Hepatocyte (in vitro differentiated cells): ENCODE measurements at regions not wholly inside any gene's neighbourhood (a gene's known extent, or its start where the extent isn't known, plus 50 kb on each side); places are given as distances from the start of the nearest gene placed in this dataset.

Source experiments
- DNase-seq: peaks from one replicate; pipeline ENCODE4 v3.0.0-alpha.2; 2016; ENCODE audit warnings: low spot score
- H2AFZ ChIP-seq: fragments of 200-600 bp; sonication (generic); 2 replicates; pipeline ENCODE4 v1.6.0; 2016; ENCODE audit warnings: antibody characterized with exemption, mild to moderate bottlenecking
- H3K27ac ChIP-seq: fragments of 200-600 bp; sonication (generic); 2 replicates; pipeline ENCODE4 v1.5.1; 2016; ENCODE audit warnings: mild to moderate bottlenecking
- H3K27me3 ChIP-seq: fragments of 200-600 bp; sonication (generic); 2 replicates; pipeline ENCODE4 v1.6.1; 2016
- H3K36me3 ChIP-seq: fragments of 200-600 bp; sonication (generic); replicated peaks from 2 replicates; pipeline ENCODE4 v1.5.1; 2016; ENCODE audit warnings: low read depth; ENCODE audit not compliant: insufficient read depth
- H3K4me1 ChIP-seq: fragments of 200-600 bp; sonication (generic); 2 replicates; pipeline ENCODE4 v1.5.1; 2016; ENCODE audit warnings: mild to moderate bottlenecking, moderate library complexity; ENCODE audit not compliant: insufficient read depth
- H3K4me2 ChIP-seq: fragments of 200-600 bp; sonication (generic); 2 replicates; pipeline ENCODE4 v1.6.0; 2016
- H3K4me3 ChIP-seq: fragments of 200-600 bp; sonication (generic); 2 replicates; pipeline ENCODE4 v1.5.1; 2016; ENCODE audit warnings: mild to moderate bottlenecking
- H3K79me2 ChIP-seq: fragments of 200-600 bp; sonication (generic); 2 replicates; pipeline ENCODE4 v1.6.0; 2017; ENCODE audit warnings: mild to moderate bottlenecking
- H3K9me2 ChIP-seq: fragments of 200-600 bp; sonication (generic); replicated peaks from 2 replicates; pipeline ENCODE4 v1.6.0; 2017; ENCODE audit warnings: mild to moderate bottlenecking; ENCODE audit not compliant: insufficient read depth
- H3K9me3 ChIP-seq: fragments of 200-600 bp; sonication (generic); 2 replicates; pipeline ENCODE4 v1.5.1; 2016; ENCODE audit warnings: low read depth, mild to moderate bottlenecking
- H4K20me1 ChIP-seq: fragments of 200-600 bp; sonication (generic); 2 replicates; pipeline ENCODE4 v1.6.0; 2016; ENCODE audit warnings: mild to moderate bottlenecking; ENCODE audit not compliant: insufficient read depth, poor library complexity, severe bottlenecking
- EZH2 ChIP-seq: fragments of 200-600 bp; sonication (generic); IDR thresholded peaks from 2 replicates; pipeline ENCODE4 v1.6.1; 2016; ENCODE audit warnings: antibody characterized with exemption, mild to moderate bottlenecking, borderline replicate concordance
- EZH2phosphoT487 ChIP-seq: fragments of 200-600 bp; sonication (generic); IDR thresholded peaks from one replicate; pipeline ENCODE4 v1.6.1; 2018; ENCODE audit warnings: antibody characterized with exemption, mild to moderate bottlenecking, low read depth, moderate library complexity; ENCODE audit not compliant: unreplicated experiment, severe bottlenecking
- WGBS: methylation state at CpG from one replicate; pipeline ENCODE4 v1.1.6; 2016; ENCODE audit warnings: low lambda C conversion rate; ENCODE audit errors: missing lambda C conversion rate; 5-methylcytosine and 5-hydroxymethylcytosine counted together
- TF ChIP-seq, protein P1 (sequence below): fragments of 200-600 bp; sonication (generic); IDR thresholded peaks from 2 replicates; pipeline ENCODE4 v1.5.1; 2016; ENCODE audit warnings: antibody characterized with exemption, mild to moderate bottlenecking; ENCODE audit not compliant: poor library complexity

DNA sequence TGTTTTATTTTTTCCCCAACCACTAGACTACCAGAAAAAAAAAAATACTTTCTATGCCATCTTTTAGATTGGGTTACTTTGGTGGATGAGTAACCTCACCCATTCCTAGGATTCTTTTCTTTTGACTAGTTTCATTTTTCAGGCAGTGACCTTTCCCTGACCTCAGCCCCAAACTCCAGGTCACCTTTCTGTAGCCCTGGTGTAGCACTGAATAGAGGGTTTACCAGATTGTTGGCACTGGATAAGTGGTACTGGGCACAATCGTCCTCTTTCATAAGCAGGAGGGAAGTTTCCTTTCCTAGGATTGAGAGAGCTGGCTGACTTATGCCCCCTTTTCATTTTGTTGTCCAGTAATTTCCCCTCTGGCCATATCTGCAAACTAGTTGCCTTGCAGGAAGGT is 169.4 kb upstream of the TMEM161B start:
- H3K36me3 ChIP-seq, result no peaks in the 10 kb centered on the region
- 95% methylated on average over 1 of the region's 1 CpG for WGBS
- H2AFZ ChIP-seq, result no peak overlapping the region
- H3K4me2 ChIP-seq, result no peak overlapping the region
- no peak overlapping the region for H3K27ac ChIP-seq
- H3K9me2 ChIP-seq, result no peaks in the 10 kb centered on the region
- no peaks in the 10 kb centered on the region for H3K27me3 ChIP-seq
- H3K79me2 ChIP-seq, result no peaks in the 10 kb centered on the region
- no peaks in the 10 kb centered on the region for H3K9me3 ChIP-seq
- TF ChIP-seq EZH2phosphoT487 (no peak), EZH2 (no peak)
- TF ChIP-seq, protein P1, sequence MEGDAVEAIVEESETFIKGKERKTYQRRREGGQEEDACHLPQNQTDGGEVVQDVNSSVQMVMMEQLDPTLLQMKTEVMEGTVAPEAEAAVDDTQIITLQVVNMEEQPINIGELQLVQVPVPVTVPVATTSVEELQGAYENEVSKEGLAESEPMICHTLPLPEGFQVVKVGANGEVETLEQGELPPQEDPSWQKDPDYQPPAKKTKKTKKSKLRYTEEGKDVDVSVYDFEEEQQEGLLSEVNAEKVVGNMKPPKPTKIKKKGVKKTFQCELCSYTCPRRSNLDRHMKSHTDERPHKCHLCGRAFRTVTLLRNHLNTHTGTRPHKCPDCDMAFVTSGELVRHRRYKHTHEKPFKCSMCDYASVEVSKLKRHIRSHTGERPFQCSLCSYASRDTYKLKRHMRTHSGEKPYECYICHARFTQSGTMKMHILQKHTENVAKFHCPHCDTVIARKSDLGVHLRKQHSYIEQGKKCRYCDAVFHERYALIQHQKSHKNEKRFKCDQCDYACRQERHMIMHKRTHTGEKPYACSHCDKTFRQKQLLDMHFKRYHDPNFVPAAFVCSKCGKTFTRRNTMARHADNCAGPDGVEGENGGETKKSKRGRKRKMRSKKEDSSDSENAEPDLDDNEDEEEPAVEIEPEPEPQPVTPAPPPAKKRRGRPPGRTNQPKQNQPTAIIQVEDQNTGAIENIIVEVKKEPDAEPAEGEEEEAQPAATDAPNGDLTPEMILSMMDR, result no peak
- DNase-seq, result no peak
- no peak overlapping the region for H3K4me3 ChIP-seq
- H3K4me1 ChIP-seq, result no peaks in the 10 kb centered on the region
- no peaks in the 10 kb centered on the region for H4K20me1 ChIP-seq

DNA sequence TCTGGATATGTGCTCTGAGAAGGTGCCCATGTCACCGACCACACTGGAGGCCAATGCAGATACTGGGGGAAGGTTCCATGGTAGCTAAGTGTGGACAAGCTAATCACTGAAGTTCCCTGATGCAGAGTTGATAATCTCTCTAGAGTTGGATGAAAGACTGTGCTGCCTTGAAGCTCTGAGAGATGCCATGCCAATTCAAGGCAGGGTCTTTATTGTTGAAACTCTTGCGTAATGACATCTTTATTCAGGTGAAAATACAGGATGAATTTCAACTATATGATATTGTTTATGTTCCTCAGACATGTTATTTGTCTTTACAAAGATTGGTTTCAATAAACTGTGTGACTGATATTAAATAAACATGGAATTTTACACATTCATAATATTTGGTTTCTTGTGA is 167.6 kb upstream of the TMEM161B start:
- 98% methylated on average over 2 of the region's 2 CpGs for WGBS
- H3K4me1 ChIP-seq, result no peaks in the 10 kb centered on the region

DNA sequence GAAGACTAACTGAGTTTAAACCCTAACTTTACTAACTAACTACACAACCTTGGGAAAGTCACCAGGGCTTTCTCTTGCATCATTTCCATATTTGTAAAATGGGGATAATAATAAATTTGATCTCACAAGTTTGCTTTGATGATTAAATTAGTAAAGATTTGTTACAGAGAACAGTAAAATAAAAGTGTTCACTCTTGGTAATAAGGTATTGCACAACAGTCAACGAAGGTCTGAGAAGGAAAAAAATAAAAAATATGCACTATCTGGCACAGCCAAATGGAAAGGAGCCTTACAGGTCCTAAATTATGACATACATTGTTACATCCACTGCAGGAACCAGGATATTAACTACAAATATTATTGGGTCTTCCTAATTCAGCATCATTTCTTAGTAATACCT is 160.0 kb upstream of the TMEM161B start:
- Histone ChIP-seq H3K27me3 (no peaks in the 10 kb centered on the region), H3K79me2 (no peaks in the 10 kb centered on the region), H3K4me3 (no peak overlapping the region), H3K36me3 (no peaks in the 10 kb centered on the region), H2AFZ (no peak overlapping the region), H3K9me2 (no peaks in the 10 kb centered on the region), H3K27ac (no peak overlapping the region), H3K4me1 (no peaks in the 10 kb centered on the region), H3K4me2 (no peak overlapping the region), H4K20me1 (no peaks in the 10 kb centered on the region), H3K9me3 (no peaks in the 10 kb centered on the region)
- no peak for TF ChIP-seq EZH2phosphoT487
- TF ChIP-seq EZH2, result no peak
- TF ChIP-seq, protein P1, result no peak
- no peak for DNase-seq
- WGBS, result 57% methylated on average over 1 of the region's 1 CpG

More for the DNA sequence above, 167.6 kb upstream of the TMEM161B start:
- H3K9me2 ChIP-seq, result no peaks in the 10 kb centered on the region
- no peaks in the 10 kb centered on the region for H3K79me2 ChIP-seq
- H2AFZ ChIP-seq, result no peak overlapping the region
- no peak overlapping the region for H3K4me2 ChIP-seq
- TF ChIP-seq, protein P1, result no peak
- TF ChIP-seq EZH2phosphoT487, result no peak
- no peak for TF ChIP-seq EZH2
- no peaks in the 10 kb centered on the region for H3K27me3 ChIP-seq
- no peaks in the 10 kb centered on the region for H3K36me3 ChIP-seq
- no peaks in the 10 kb centered on the region for H4K20me1 ChIP-seq
- no peak for DNase-seq
- no peak overlapping the region for H3K27ac ChIP-seq
- no peak overlapping the region for H3K4me3 ChIP-seq
- H3K9me3 ChIP-seq, result no peaks in the 10 kb centered on the region

DNA sequence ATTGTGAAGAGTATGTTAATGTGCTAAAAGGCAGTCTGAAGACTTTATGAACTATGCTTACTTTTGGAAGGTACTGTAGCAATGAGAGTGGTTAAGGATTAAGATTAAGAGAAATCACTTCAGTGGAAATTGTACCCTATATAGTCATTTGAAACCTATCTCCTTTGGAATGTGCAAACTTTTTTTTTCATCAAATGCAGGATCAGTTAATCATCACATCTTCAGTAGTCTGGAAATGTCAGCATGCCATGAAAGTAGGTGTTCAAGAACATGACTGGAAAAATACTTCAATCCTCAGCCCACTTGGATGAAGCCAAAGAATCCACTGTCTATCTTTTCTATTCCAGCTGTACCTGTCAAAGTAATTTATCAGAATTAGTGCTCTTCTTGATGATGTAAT is 157.8 kb upstream of the TMEM161B start:
- H3K4me3 ChIP-seq, result no peak overlapping the region
- H4K20me1 ChIP-seq, result no peaks in the 10 kb centered on the region
- no peaks in the 10 kb centered on the region for H3K9me3 ChIP-seq
- H3K27me3 ChIP-seq, result no peaks in the 10 kb centered on the region
- H3K4me2 ChIP-seq, result no peak overlapping the region
- H3K27ac ChIP-seq, result no peak overlapping the region
- no peak for DNase-seq
- H3K9me2 ChIP-seq, result no peaks in the 10 kb centered on the region
- H2AFZ ChIP-seq, result no peak overlapping the region
- TF ChIP-seq EZH2 (no peak), EZH2phosphoT487 (no peak)
- TF ChIP-seq, protein P1, result no peak
- no peaks in the 10 kb centered on the region for H3K4me1 ChIP-seq
- H3K36me3 ChIP-seq, result no peaks in the 10 kb centered on the region
- H3K79me2 ChIP-seq, result no peaks in the 10 kb centered on the region
